Glutamatergic neuron (in vitro differentiated cells): ENCODE measurements at regions not wholly inside any gene's neighbourhood (a gene's known extent, or its start where the extent isn't known, plus 50 kb on each side); places are given as distances from the start of the nearest gene placed in this dataset.

Experiments
- DNase-seq: peaks from one replicate; pipeline ENCODE4 v3.0.0; 2022
- H3K27ac Mint-ChIP-seq: one replicate; pipeline ENCODE4 v1.8.0; 2020; ENCODE audit warnings: mild to moderate bottlenecking, mixed read lengths, inconsistent platforms; ENCODE audit not compliant: unreplicated experiment
- H3K27me3 Mint-ChIP-seq: one replicate; pipeline ENCODE4 v1.8.0; 2020; ENCODE audit warnings: mild to moderate bottlenecking, moderate library complexity, mixed read lengths, inconsistent platforms; ENCODE audit not compliant: unreplicated experiment
- H3K36me3 Mint-ChIP-seq: one replicate; pipeline ENCODE4 v1.8.0; 2020; ENCODE audit warnings: mild to moderate bottlenecking, mixed read lengths, inconsistent platforms; ENCODE audit not compliant: unreplicated experiment
- H3K4me1 Mint-ChIP-seq: one replicate; pipeline ENCODE4 v1.8.0; 2020; ENCODE audit warnings: mild to moderate bottlenecking, low read depth, mixed read lengths, inconsistent platforms; ENCODE audit not compliant: unreplicated experiment
- H3K4me3 Mint-ChIP-seq: one replicate; pipeline ENCODE4 v1.8.0; 2020; ENCODE audit warnings: mild to moderate bottlenecking, mixed read lengths, inconsistent platforms; ENCODE audit not compliant: unreplicated experiment
- H3K9me3 Mint-ChIP-seq: one replicate; pipeline ENCODE4 v1.8.0; 2020; ENCODE audit warnings: mild to moderate bottlenecking, moderate library complexity, mixed read lengths, inconsistent platforms; ENCODE audit not compliant: unreplicated experiment
- CTCF ChIP-seq: fragments of 200-600 bp; sonication (generic); IDR thresholded peaks from one replicate; pipeline ENCODE4 v1.5.0; 2021; ENCODE audit not compliant: partially characterized antibody, unreplicated experiment

- no peak for TF ChIP-seq CTCF
- no peaks in the 10 kb centered on the region for H3K4me1 Mint-ChIP-seq
Measured at GRCh38 chr13:84358601-84359000, 476.3 kb upstream of the SLITRK1 start.

GRCh38 chr13:84352946-84353345 lies 470.7 kb upstream of the SLITRK1 start:
- Mint-ChIP-seq H3K4me1 (no peaks in the 10 kb centered on the region), H3K27ac (no peak overlapping the region), H3K36me3 (no peaks in the 10 kb centered on the region), H3K4me3 (no peak overlapping the region), H3K27me3 (no peaks in the 10 kb centered on the region), H3K9me3 (no peaks in the 10 kb centered on the region)
- no peak for TF ChIP-seq CTCF
- DNase-seq = no peak

More at GRCh38 chr13:84358601-84359000, 476.3 kb upstream of the SLITRK1 start:
- Mint-ChIP-seq H3K27me3 (no peaks in the 10 kb centered on the region), H3K27ac (no peak overlapping the region), H3K36me3 (no peaks in the 10 kb centered on the region), H3K9me3 (no peaks in the 10 kb centered on the region), H3K4me3 (no peak overlapping the region)
- no peak for DNase-seq

GRCh38 chr13:84339456-84339855 lies 457.2 kb upstream of the SLITRK1 start:
- H3K27me3 Mint-ChIP-seq = no peaks in the 10 kb centered on the region
- peaks cover 2% of the 10 kb centered on the region for H3K9me3 Mint-ChIP-seq
- no peak for TF ChIP-seq CTCF
- H3K4me3 Mint-ChIP-seq = no peak overlapping the region
- H3K4me1 Mint-ChIP-seq = no peaks in the 10 kb centered on the region
- H3K27ac Mint-ChIP-seq = no peak overlapping the region
- DNase-seq = no peak
- H3K36me3 Mint-ChIP-seq = no peaks in the 10 kb centered on the region

GRCh38 chr13:84332346-84332745 lies 450.1 kb upstream of the SLITRK1 start:
- Mint-ChIP-seq H3K4me3 (no peak overlapping the region), H3K27me3 (no peaks in the 10 kb centered on the region), H3K4me1 (no peaks in the 10 kb centered on the region), H3K36me3 (no peaks in the 10 kb centered on the region), H3K9me3 (no peaks in the 10 kb centered on the region), H3K27ac (no peak overlapping the region)
- DNase-seq = no peak
- no peak for TF ChIP-seq CTCF

GRCh38 chr13:84315527-84315926 lies 433.3 kb upstream of the SLITRK1 start:
- no peak for TF ChIP-seq CTCF
- H3K4me1 Mint-ChIP-seq = no peaks in the 10 kb centered on the region
- no peak overlapping the region for H3K27ac Mint-ChIP-seq
- DNase-seq = no peak
- H3K27me3 Mint-ChIP-seq = no peaks in the 10 kb centered on the region
- H3K4me3 Mint-ChIP-seq = no peak overlapping the region
- no peaks in the 10 kb centered on the region for H3K9me3 Mint-ChIP-seq
- H3K36me3 Mint-ChIP-seq = peaks cover 6% of the 10 kb centered on the region
